ENCODE measurements at regions not wholly inside any gene's neighbourhood (a gene's known extent, or its start where the extent isn't known, plus 50 kb on each side); places are given as distances from the start of the nearest gene placed in this dataset.

GRCh38 chr19:31903979-31904378, 441.4 kb upstream of the ZNF507 start:
- no peak for DNase-seq

GRCh38 chr19:31906111-31906871, 439.1 kb upstream of the ZNF507 start:
- DNase-seq: no peak

GRCh38 chr19:31907661-31908060, 437.7 kb upstream of the ZNF507 start:
- no peak for DNase-seq

- DNase-seq: no peak
Measured at GRCh38 chr19:31908080-31908479, 437.3 kb upstream of the ZNF507 start.

GRCh38 chr19:31908496-31909225, 436.7 kb upstream of the ZNF507 start:
- no peak for DNase-seq

- DNase-seq: no peak
Measured at GRCh38 chr19:31910224-31910623, 435.2 kb upstream of the ZNF507 start.

- no peak for DNase-seq
Measured at GRCh38 chr19:31911577-31911976, 433.8 kb upstream of the ZNF507 start.

- DNase-seq: no peak
Measured at GRCh38 chr19:31913103-31913661, 432.2 kb upstream of the ZNF507 start.

- DNase-seq: no peak
Measured at GRCh38 chr19:31930401-31930800, 415.0 kb upstream of the ZNF507 start.

GRCh38 chr19:31937983-31938382, 407.4 kb upstream of the ZNF507 start:
- no peak for DNase-seq

- DNase-seq: no peak
Measured at GRCh38 chr19:31938675-31939074, 406.7 kb upstream of the ZNF507 start.

GRCh38 chr19:31940396-31940795, 405.0 kb upstream of the ZNF507 start:
- DNase-seq: no peak

GRCh38 chr19:31943191-31943661, 402.2 kb upstream of the ZNF507 start:
- no peak for DNase-seq

- no peak for DNase-seq
Measured at GRCh38 chr19:31943778-31944177, 401.6 kb upstream of the ZNF507 start.

- DNase-seq: no peak
Measured at GRCh38 chr19:31944326-31944725, 401.1 kb upstream of the ZNF507 start.

GRCh38 chr19:31946491-31946890, 398.9 kb upstream of the ZNF507 start:
- no peak for DNase-seq

- DNase-seq: no peak
Measured at GRCh38 chr19:31947436-31948115, 397.8 kb upstream of the ZNF507 start.

GRCh38 chr19:31952693-31953092, 392.7 kb upstream of the ZNF507 start:
- no peak for DNase-seq

- DNase-seq: no peak
Measured at GRCh38 chr19:31955061-31955460, 390.3 kb upstream of the ZNF507 start.

- no peak for DNase-seq
Measured at GRCh38 chr19:31955884-31956283, 389.5 kb upstream of the ZNF507 start.

- DNase-seq: no peak
Measured at GRCh38 chr19:31956771-31957392, 388.5 kb upstream of the ZNF507 start.

- no peak for DNase-seq
Measured at GRCh38 chr19:31957711-31958110, 387.7 kb upstream of the ZNF507 start.

- DNase-seq: no peak
Measured at GRCh38 chr19:31959527-31960018, 385.8 kb upstream of the ZNF507 start.

All from stimulated activated CD4-positive, alpha-beta T cell treated with anti-CD3 and anti-CD28 coated beads, Interleukin-12 subunit alpha, Interleukin-12 subunit beta, amount 100 ng/mL, for 4 hours (primary cell).